GM12872 (cell line): ENCODE measurements at regions not wholly inside any gene's neighbourhood (a gene's known extent, or its start where the extent isn't known, plus 50 kb on each side); places are given as distances from the start of the nearest gene placed in this dataset.

Experiments
- TF ChIP-seq, protein P1 (sequence below): IDR thresholded peaks from 3 replicates; pipeline ENCODE4 v1.5.1; 2011; ENCODE audit warnings: low read depth, mild to moderate bottlenecking, low read length, moderate library complexity; ENCODE audit not compliant: insufficient read depth

DNA sequence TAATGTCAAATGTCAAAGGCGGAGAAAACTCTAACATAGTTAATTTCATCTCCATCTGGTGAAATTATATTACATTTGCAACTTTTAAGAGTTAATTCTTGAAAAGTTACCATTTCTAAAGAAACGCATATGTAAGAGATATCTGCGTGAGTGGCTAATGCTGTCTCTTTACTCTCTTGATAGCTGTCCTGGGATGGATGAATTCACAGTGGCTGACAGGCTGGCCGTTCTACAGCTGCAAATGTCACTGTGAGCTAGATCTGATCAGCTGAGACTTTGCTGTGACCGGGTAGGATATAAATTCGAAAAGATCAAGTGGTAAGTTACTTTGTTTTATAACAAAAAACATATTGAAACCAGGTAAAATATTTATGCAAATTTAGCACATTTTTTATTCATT, 557.1 kb upstream of the DDX18 start:
- TF ChIP-seq, protein P1, sequence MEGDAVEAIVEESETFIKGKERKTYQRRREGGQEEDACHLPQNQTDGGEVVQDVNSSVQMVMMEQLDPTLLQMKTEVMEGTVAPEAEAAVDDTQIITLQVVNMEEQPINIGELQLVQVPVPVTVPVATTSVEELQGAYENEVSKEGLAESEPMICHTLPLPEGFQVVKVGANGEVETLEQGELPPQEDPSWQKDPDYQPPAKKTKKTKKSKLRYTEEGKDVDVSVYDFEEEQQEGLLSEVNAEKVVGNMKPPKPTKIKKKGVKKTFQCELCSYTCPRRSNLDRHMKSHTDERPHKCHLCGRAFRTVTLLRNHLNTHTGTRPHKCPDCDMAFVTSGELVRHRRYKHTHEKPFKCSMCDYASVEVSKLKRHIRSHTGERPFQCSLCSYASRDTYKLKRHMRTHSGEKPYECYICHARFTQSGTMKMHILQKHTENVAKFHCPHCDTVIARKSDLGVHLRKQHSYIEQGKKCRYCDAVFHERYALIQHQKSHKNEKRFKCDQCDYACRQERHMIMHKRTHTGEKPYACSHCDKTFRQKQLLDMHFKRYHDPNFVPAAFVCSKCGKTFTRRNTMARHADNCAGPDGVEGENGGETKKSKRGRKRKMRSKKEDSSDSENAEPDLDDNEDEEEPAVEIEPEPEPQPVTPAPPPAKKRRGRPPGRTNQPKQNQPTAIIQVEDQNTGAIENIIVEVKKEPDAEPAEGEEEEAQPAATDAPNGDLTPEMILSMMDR = no peak

DNA sequence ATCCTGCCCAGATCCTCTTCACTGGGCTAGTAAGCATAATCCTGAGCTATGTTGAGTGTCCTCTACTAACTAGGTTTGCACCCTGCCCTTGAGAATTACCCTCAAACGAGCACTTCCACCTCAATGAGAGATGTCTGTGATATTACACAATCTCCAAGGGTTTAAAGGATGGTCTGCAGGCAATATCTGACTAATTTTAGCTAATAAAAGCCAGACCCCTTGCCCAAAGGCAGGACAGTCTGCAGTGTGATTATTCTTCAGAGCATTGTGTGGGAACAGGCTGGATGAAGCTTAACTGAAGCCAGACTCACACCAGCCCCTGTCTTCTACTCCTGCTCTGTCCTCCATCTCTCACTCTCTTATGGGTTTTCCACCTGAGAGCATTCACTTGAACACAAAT, 544.9 kb upstream of the DDX18 start:
- TF ChIP-seq, protein P1 = no peak

DNA sequence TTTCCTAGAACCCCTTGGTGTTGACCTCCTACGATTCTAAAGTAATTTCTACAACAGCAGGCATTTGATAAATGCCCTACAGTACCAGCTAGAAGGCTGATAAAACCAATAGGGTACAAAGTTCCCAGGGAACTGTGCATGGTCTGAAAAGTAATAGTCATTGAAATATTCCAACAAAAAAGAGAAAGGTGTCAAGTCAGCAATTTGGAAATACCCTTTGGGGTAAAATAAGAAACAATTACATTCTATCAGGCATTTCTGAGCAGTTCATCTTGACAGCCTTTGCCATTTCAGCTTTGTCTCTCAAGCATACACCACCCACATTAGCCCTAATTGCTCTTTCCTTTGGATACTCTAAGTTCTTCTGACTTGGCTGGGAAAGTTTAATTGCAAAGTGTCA, 542.9 kb upstream of the DDX18 start:
- TF ChIP-seq, protein P1 = no peak

DNA sequence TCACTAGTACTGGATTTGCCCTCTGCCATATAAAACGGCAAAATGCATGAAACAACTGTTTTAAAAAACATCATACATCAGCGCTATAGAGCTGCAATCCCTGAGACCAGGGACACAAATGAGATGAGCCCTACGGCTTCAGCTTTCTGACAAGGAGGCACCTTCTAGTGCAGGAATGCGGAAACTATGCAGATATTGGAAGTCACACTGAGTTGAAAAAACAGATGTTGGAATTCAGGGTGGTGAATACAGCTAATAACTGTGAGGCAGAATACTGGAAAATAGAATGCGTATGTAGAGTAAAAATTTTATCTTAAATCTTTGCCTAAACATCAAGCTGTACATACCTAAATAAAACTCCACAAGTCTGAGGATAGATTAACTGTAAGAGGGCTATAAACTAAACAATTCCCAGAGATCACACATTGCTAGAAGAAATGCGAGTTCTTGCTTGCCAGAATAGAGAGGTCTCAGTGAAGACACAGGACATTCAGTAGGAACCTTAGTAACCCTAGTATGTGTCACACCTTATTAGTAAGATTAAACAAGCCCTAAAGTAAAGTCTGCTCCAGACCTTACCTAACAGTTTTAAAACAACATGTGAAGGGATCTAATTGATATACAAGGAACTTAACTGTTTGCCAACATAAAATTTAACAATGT, 541.4 kb upstream of the DDX18 start:
- TF ChIP-seq, protein P1 = no peak

DNA sequence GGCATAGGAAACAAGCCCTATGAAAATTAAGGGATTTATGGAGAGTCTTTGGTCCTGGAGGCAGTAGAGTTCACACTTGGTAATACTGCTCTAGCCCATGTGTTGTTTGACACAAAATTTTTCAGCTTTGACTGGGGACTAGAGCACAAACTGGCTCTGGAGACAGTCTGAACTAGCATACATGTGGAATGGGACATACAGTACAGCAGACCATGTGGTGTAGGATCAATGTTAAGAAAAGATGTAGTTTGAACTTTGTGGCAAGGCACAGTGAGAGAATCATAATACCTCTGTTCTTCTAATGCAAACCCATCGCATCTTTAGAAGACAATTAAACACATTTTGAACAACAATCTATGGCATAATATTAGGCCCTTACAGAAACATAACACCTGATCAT, 521.5 kb upstream of the DDX18 start:
- TF ChIP-seq, protein P1 = no peak

DNA sequence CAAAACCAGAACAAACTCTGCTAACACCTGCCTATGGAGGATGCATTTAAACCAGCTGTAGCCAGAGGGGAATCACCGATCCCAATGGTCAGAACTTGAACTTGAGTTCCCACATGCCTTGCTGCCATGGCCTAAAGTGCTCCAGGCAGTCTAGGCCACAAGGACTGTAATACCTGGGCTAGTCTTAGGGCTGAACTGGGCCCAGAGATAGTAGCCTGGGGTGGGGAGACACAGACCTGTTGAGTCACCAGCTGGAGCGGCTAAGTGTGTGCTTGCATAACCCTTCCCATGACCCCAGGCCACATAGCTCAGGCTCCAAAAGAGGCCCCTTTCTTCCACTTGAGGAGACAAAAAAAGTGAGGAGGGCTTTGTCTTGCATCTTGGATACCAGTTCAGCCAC, 515.0 kb upstream of the DDX18 start:
- TF ChIP-seq, protein P1 = no peak

DNA sequence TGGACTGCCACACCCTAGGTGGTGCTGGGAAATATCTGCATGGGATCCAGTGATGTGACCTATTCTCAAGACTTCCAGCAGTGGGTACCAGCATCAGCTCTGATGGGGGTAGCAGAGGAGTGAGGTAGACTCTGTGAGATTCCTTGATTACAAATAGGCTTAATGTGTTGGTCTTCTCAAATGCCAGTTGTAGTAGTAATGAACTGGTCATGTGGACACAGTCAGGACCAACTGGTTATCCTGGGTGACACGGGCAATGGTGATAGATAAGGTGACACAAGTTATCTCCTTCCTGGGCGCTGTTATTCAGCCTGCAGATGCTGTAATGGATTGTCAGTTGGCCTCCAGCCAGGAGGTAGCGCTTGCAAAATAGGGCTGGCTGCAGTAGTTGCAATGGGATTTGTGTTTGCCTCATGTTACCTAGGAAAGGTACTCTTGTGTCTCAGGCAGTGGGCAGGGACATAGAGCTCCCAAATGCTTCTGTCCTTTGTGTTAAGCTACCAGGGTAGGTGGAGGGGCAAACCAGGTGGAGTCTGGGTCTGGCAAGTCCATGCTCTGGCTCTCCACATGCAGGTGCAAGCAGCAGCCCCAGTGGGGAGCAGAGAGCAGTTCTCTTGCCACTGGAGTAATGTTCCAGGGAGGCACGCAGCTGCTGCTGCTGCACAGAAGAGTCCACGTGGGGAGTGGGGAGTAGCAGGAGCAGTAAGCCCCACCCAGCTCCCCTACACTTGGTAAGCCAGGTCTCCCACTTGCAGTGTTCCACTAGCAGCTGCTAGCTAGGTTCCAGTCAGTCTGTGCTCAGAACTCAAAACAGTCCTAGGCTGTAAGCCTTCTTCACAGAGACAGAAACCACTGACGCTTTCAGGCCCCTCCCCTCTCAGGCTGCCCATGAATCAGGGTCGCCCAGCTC, 505.4 kb upstream of the DDX18 start:
- TF ChIP-seq, protein P1 = no peak
